ENCODE measurements at regions not wholly inside any gene's neighbourhood (a gene's known extent, or its start where the extent isn't known, plus 50 kb on each side); places are given as distances from the start of the nearest gene placed in this dataset.

DNA sequence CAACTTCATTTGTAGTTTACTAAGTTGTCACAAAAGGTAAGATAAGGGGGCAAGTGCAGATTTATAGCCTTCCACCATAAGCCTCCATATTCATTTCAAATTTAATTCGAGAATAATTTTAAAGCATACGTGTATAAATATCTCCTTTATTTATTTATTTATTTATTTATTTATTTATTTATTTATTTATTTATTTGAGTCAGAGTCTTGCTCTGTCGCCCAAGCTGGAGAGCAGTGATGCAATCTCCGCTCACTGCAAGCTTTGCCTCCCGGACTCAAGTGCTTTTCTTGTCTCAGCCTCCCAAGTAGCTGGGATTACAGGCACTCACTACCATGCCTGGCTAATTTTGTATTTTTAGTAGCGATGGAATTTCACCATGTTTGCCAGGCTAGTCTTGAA lies 523.4 kb downstream of the FAT4 start:
- no peak for TF ChIP-seq CTCF (IDR thresholded peaks at IDR 0.05)
- no peak for TF ChIP-seq POLR2A (IDR thresholded peaks at IDR 0.05)
- no peak for TF ChIP-seq EP300 (IDR thresholded peaks at IDR 0.05)
